Stimulated activated naive CD4-positive, alpha-beta T cell treated with Interleukin-2 at 50 U/mL for 16 hours (primary cell): ENCODE measurements at regions not wholly inside any gene's neighbourhood (a gene's known extent, or its start where the extent isn't known, plus 50 kb on each side); places are given as distances from the start of the nearest gene placed in this dataset.
A peak's percentile ranks its signal among the peaks of the same experiment; 100 is the strongest.

ENCODE experiments used
- DNase-seq: peaks from one replicate; lab custom pipeline; 2025; lab: John Stamatoyannopoulos, UW

GRCh38 chr12:46131732-46132469 is 136.9 kb downstream of the SLC38A1 start:
- DNase-seq: no peak

- DNase-seq: no peak
Measured at GRCh38 chr12:46127656-46128055, 137.3 kb upstream of the SCAF11 start.

DNA sequence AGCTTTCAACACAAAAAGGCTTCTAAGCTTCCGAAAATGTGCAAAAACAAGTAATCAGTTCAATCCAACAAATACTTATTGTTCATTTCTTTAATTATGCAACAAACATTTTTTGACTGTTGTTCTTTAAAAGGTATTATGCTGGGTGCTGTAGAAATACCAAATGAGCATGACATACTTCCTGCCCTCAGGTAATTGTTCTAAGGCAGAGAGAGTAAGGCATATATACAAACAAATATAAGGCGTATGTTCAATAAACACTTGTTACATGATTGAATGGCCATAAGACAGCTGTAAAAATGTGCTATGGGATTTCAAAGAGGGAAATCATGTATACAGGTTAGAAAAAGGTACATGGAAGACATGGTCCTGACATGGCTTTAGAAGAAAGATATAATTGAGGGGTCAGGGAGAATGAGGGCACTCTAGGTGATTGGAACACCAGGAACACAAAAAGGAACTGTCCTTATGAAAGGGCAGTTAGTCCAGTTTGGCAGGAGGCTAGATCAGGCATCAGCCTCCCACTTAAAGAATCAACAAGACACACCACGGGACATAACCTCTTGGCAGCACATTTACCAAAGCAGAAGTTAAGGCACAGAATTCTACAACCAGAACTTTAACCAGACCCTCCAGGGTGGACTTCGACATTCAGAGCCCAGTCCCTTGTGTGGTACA is 135.8 kb upstream of the SCAF11 start:
- no peak for DNase-seq

DNA sequence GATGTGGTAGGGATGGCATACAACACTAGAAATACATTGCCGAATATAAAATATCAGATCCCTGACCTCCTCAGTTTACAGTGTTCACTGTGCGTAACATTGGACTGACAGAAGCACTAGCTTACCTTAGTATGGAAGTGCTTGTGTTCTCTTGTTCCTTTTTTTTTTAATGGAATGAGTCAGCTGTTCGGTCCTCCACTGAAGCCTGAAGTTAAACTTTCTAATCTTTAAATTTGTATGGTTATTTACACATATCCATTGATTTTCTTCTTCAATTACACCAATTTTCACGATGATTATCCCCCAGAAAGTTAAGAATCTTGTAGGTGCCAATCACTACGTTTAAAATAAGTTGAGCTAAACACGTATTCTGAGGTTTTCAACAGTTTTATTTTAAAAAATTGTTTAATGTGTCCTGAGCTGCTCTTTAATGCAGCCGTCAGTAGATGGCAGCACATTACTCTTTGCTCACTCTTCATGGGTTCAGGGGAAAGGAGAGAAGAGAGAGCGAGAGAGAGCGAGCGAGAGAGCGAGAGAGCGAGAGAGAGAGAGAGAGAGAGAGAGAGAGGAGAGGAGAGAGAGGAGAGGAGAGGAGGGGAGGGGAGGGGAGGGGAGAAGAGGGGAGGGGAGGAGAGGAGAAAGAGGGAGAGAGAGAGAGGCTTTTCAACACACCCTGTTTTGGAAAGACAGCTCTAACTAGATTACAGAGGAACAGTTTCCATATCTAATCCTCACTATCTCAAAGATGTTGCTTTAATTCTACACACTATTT is 134.7 kb upstream of the SCAF11 start:
- peak; percentile 20 for DNase-seq

DNA sequence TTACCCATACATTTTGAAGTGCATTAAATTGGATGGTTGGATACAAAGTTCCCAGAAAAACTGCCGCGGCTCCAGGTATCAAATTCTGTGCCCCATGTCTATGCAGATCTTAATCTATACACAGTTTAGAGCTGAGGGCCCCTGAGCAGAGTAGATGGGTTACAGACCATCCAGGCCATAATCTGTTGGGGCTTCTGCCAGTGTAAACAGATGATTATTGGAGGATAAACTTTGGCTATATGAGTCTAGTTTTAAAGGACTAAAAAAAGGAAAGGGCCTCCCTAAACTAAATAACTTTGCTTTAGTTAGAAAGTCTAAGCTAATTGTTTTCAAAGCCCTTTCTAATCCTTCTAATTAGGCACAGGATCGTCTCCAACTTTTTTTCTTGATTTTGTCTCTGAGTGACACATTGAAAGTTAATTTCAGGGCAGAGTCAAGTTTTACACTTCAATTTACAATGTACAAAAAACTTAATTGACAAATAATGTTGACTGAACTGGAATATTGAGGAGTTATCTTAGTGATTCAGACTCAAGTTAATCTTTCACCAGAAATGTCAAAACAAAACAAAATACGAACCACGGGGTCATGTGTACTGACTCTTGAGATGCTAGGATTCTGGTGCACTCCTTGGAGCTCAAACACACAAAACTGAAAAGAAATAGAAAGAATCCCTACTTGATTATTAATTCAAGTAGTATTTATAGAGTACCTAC is 133.9 kb upstream of the SCAF11 start:
- DNase-seq: no peak

DNA sequence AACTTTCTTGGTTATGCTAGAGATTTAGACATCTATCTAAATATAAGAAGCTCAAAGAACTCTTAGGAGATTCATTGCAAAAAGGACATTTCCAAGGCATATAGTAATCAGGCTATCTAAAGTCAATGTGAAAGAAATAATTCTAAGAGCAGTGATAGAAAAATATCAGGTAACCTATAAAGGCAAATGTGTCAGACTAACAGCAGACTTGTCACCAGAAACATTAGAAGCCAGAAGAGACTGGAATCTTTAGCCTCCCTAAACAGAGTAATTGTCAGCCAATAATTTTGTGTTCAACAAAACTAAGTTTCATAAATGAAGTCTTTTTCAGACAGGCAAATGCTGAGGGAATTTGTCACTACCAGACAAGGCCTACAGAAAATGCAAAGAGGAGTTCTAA is 122.0 kb upstream of the SCAF11 start:
- no peak for DNase-seq

GRCh38 chr12:46111715-46112114 is 121.3 kb upstream of the SCAF11 start:
- DNase-seq: no peak

GRCh38 chr12:46110928-46111699 is 120.7 kb upstream of the SCAF11 start:
- no peak for DNase-seq

DNA sequence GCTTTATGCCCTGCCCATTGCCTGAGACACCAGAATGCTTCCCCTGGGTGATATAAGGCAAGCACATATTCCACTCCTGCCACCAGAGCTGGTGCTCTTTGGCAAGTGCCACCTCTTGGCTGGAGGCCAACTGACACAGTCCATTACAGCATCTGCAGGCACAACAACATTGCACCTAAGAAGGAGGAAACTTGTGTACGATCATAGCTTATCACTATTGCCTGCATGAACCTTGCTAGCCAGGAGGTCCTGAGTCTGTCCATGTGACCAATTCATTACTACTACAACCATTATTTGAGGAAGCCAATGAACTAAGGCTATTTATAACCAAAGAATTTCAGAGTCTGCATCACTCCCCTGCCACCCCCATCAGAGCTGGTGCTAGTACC is 119.8 kb upstream of the SCAF11 start:
- no peak for DNase-seq

- no peak for DNase-seq
Measured at GRCh38 chr12:46109343-46110222, 119.2 kb upstream of the SCAF11 start.

GRCh38 chr12:46108721-46109120 is 118.3 kb upstream of the SCAF11 start:
- DNase-seq: no peak

DNA sequence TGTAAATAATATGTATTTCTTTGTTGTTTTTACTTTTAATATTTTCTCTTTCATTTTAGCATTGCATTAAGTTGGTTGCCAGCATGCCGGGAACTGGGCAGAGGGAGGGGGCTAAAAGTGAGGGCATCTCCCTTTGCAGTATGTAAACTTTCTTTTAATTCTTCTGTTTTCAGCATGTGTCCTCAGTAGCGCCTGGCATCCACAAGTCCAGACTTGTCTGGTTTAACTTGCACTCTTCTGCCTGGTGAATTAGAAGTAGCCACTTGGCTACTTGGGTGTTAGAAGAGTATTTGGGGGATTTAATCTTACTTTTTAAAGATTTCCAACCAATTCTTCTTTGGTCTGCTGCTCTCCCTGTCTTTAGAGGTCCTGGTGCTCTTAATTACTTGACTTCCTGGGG is 117.2 kb upstream of the SCAF11 start:
- DNase-seq: no peak

DNA sequence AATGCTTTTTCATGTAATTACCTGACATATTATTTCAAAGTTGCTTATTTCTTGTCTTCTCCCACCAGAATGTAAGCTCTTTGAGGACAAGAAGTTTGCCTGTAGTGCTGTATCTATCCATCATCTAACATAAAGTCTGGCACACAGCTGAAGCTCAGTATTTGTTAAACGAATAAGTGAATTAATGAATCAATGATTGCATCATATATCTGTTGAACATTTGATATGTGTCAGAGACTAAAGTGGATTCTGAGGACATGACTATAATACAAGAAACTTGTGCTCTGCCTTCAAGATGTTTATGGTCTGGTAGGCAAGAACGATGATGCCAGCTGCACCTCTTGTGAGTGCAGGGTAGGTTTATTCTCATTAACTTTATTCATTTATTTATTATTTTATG is 115.4 kb upstream of the SCAF11 start:
- no peak for DNase-seq

- DNase-seq: no peak
Measured at GRCh38 chr12:46103559-46104383, 113.4 kb upstream of the SCAF11 start.

GRCh38 chr12:46101485-46101869 is 111.1 kb upstream of the SCAF11 start:
- no peak for DNase-seq

DNA sequence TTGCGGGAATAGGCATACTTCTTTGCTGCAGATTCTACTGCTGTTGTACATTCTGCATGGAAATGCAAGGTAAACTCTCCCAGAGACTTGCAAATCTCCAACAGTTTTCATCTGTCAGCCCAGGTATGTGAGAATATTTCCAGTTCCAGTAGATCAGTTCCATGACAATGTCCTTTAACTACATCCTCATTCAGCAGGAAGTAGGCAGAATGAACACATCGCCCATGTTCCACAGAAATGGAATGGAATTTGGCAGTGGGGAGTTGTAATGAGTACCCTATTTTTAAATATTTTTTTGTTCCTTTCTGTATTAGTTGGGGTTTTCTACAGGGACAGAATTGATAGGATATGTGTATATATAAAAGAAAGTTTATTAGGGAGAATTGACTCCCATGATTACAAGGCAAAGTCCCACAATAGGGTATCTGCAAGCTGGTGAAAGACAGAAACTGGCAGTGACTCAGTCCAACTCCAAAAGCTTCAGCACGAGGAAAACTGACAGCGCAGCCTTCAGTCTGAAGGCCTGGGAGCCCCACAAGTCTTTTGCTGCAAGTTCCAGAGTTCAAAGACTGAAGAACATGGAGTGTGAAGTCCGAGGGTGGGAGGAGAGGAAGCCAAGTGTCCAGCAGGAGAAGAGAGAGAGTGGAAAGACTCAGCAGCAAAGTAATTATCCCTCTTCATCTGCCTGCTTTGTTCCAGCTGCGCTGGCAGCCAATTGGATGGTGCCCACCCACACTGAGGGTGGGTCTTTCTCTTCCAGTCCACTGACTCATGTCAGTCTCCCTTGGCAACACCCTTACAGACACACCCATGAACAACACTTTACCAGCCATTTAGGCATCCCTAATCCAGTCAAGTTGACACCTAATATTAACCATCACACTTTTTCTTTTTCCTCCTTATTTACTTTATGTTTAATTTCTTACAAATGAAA is 110.4 kb upstream of the SCAF11 start:
- no peak for DNase-seq

DNA sequence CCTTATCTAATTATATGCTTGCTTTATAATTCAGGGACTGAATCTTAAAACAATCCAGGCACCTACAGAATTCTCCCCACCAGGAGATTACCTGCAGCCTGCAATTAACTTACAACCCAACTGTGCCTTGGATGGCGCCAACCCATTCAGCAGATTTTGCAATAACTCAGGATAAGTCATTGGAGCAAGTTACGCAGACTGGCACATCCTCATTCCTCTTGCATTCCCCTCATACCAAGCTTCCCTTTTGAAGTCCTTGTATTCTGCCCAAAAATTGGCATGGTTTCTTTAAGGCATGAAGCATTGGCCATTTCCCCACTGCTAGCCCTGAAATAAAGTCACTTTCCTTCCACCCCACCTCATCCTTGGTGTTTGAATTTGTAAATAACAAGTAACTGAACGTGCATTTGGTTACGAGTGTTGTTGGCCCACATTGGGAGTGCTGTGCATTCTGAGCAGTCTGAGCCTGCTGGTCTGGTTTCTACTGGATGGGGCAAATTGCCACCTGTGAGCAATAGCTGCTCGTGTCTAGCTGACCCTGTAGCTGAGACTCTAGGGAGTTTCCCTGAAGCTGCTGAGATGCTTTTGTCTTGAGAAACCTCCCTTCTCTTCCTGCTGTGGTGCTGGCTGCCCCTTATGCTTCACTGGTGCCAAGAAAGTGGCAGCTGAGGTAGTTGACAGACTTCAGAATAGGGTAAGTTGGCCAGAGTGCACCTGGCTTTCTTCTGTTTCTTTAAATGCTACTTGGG is 99.2 kb upstream of the SCAF11 start:
- no peak for DNase-seq

DNA sequence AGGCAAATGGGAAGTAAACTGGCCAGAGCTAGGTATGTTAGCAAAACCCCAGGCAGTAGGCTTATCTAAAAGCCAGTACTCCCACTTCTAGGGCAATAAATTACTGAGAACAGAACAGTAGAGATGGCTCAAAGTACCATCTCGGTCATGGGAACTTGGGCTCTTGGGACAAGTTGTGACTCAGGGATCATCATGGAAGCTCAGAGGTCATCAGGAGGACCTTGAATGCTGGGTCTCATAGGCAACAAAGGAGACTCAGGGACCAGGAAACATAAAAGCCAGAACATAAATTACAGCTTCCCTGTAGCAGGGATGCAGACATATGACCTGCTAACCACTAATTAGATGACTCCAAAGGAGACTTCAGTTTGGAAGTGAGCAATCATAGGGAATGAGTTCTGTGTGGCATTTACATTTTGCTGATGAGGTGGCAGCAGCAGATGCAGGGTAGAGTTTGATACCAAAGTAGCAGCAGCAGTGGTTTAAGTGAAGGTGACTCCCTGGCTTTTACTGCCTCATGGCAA is 97.6 kb upstream of the SCAF11 start:
- DNase-seq: no peak
